NCI-H1417 treated with DMSO at 0.1 percent for 48 hours (cell line): ENCODE measurements at regions not wholly inside any gene's neighbourhood (a gene's known extent, or its start where the extent isn't known, plus 50 kb on each side); places are given as distances from the start of the nearest gene placed in this dataset.
"Not testable (repeated sequence)": the region's sequence is repeated elsewhere in the genome, so short reads cannot be mapped to it uniquely, and the experiment has no call there.

Experiments used
- DNase-seq: peaks from one replicate; lab custom pipeline; 2025; lab: John Stamatoyannopoulos, UW

- DNase-seq = no peak
These were observed 478.0 kb downstream of the PID1 start for GRCh38 chr2:228793116-228793515.

GRCh38 chr2:228786901-228787300 is 484.2 kb downstream of the PID1 start:
- DNase-seq = no peak

GRCh38 chr2:228782281-228782680 is 488.8 kb downstream of the PID1 start:
- no peak for DNase-seq

GRCh38 chr2:228777855-228778355 is 493.2 kb downstream of the PID1 start:
- no peak for DNase-seq

- no peak for DNase-seq
These were observed 496.5 kb downstream of the PID1 start for GRCh38 chr2:228774548-228774947.

- no peak for DNase-seq
These were observed 499.3 kb downstream of the PID1 start for GRCh38 chr2:228771774-228772173.

- DNase-seq = no peak
These were observed 499.8 kb downstream of the PID1 start for GRCh38 chr2:228771315-228771714.

GRCh38 chr2:228768818-228769217 is 502.3 kb downstream of the PID1 start:
- DNase-seq = no peak

GRCh38 chr2:228768141-228768540 is 502.9 kb downstream of the PID1 start:
- not testable (repeated sequence) for DNase-seq

- DNase-seq = no peak
These were observed 503.9 kb downstream of the PID1 start for GRCh38 chr2:228767196-228767595.

- DNase-seq = peak; percentile 75
These were observed 507.6 kb downstream of the PID1 start for GRCh38 chr2:228763379-228763981.

GRCh38 chr2:228762565-228762964 is 508.5 kb downstream of the PID1 start:
- DNase-seq = no peak

GRCh38 chr2:228755661-228756060 is 515.4 kb downstream of the PID1 start:
- not testable (repeated sequence) for DNase-seq

GRCh38 chr2:228747483-228747882 is 523.6 kb downstream of the PID1 start:
- DNase-seq = no peak

GRCh38 chr2:228738671-228739380 is 532.3 kb downstream of the PID1 start:
- no peak for DNase-seq

- DNase-seq = no peak
These were observed 535.4 kb downstream of the PID1 start for GRCh38 chr2:228735697-228736096.

- DNase-seq = no peak
These were observed 539.6 kb downstream of the PID1 start for GRCh38 chr2:228731517-228731916.

- DNase-seq = no peak
These were observed 542.1 kb downstream of the PID1 start for GRCh38 chr2:228728961-228729360.

- DNase-seq = no peak
These were observed 543.5 kb upstream of the SPHKAP start for GRCh38 chr2:228725031-228725430.

GRCh38 chr2:228723599-228723998 is 542.1 kb upstream of the SPHKAP start:
- no peak for DNase-seq

- no peak for DNase-seq
These were observed 540.8 kb upstream of the SPHKAP start for GRCh38 chr2:228722311-228722710.

- DNase-seq = no peak
These were observed 539.4 kb upstream of the SPHKAP start for GRCh38 chr2:228720895-228721294.

GRCh38 chr2:228709788-228710371 is 528.4 kb upstream of the SPHKAP start:
- DNase-seq = no peak
